ENCODE measurements at regions not wholly inside any gene's neighbourhood (a gene's known extent, or its start where the extent isn't known, plus 50 kb on each side); places are given as distances from the start of the nearest gene placed in this dataset.

- TF ChIP-seq ZBED4 (CRISPR knock-in tag; IDR thresholded peaks at IDR 0.05; ENCODE audit: borderline replicate concordance) (no peak), RFX5 (IDR thresholded peaks at IDR 0.05; ENCODE audit: low read depth, low read length) (no peak), PCBP2 (optimal IDR thresholded peaks at IDR 0.05; ENCODE audit: low read depth, low read length, poor library complexity, severe bottlenecking) (no peak), GMEB2 (CRISPR knock-in tag; IDR thresholded peaks at IDR 0.05; ENCODE audit: low read depth) (no peak), MXD4 (CRISPR knock-in tag; IDR thresholded peaks at IDR 0.05) (no peak), FOSL2 (CRISPR knock-in tag; IDR thresholded peaks at IDR 0.05) (no peak), EZH2 (conservative IDR thresholded peaks at IDR 0.05; ENCODE audit: low read depth, low read length) (no peak), HDAC6 (IDR thresholded peaks at IDR 0.05; ENCODE audit: low read depth, low read length) (no peak), ZNF234 (CRISPR knock-in tag; conservative IDR thresholded peaks at IDR 0.05) (no peak), ZNF747 (CRISPR knock-in tag; IDR thresholded peaks at IDR 0.05; ENCODE audit: borderline replicate concordance) (no peak), YY1 (IDR thresholded peaks at IDR 0.05; ENCODE audit: insufficient read depth, insufficient replicate concordance, low read depth, low read length) (no peak)
- TF ChIP-seq, protein P1, sequence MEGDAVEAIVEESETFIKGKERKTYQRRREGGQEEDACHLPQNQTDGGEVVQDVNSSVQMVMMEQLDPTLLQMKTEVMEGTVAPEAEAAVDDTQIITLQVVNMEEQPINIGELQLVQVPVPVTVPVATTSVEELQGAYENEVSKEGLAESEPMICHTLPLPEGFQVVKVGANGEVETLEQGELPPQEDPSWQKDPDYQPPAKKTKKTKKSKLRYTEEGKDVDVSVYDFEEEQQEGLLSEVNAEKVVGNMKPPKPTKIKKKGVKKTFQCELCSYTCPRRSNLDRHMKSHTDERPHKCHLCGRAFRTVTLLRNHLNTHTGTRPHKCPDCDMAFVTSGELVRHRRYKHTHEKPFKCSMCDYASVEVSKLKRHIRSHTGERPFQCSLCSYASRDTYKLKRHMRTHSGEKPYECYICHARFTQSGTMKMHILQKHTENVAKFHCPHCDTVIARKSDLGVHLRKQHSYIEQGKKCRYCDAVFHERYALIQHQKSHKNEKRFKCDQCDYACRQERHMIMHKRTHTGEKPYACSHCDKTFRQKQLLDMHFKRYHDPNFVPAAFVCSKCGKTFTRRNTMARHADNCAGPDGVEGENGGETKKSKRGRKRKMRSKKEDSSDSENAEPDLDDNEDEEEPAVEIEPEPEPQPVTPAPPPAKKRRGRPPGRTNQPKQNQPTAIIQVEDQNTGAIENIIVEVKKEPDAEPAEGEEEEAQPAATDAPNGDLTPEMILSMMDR (CRISPR knock-in tag; IDR thresholded peaks at IDR 0.05), result no peak
Observed at GRCh38 chr20:59094576-59094975, 52.0 kb upstream of the PRELID3B start.
